ENCODE measurements at regions not wholly inside any gene's neighbourhood (a gene's known extent, or its start where the extent isn't known, plus 50 kb on each side); places are given as distances from the start of the nearest gene placed in this dataset.

- TF ChIP-seq KDM1A (IDR thresholded peaks at IDR 0.05; ENCODE audit: low read depth) (no peak), RARB (CRISPR knock-in tag; IDR thresholded peaks at IDR 0.05) (no peak)
- DNase-seq (ENCODE audit: low read depth in 1 of 2, low spot score in 1 of 2) (no peak), FAIRE-seq (no peak), ATAC-seq (no peak)
- ChIA-PET POLR2A (no interaction called here), CTCF (no interaction called here)
- Histone ChIP-seq H3K27ac (no peak overlapping the region), H3K4me3 (no peak overlapping the region), H3K4me1 (no peaks in the 10 kb centered on the region), H3K9me3 (no peaks in the 10 kb centered on the region), H3K4me2 (no peak overlapping the region)
- WGBS (ENCODE audit: missing lambda C conversion rate): 60% methylated on average over 1 of the region's 1 CpG
Observed at GRCh38 chr1:187249196-187249595, 420.4 kb downstream of the PLA2G4A start.

DNA sequence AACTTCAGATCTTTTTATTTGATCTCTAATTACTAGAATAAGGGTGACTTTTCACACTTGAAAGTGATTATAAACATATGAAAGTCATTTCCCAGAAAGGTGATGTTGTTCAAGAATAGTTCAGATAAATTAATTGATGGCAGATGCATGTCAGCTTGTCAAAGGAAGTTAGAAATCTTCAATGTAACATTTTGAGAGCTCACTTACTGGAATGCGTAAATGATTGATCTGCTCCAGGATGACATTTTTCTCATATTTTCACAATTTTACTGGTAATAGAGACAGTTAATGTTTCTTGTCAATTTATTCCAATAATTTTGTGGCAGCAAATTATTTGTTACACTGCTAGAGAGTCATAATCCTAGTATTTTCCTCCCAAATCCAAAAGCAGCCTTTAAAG, 424.2 kb downstream of the PLA2G4A start:
- 95% methylated on average over 1 of the region's 1 CpG for WGBS (ENCODE audit: missing lambda C conversion rate)
- POLR2A ChIA-PET: no interaction called here
- H3K27ac ChIP-seq: no peak overlapping the region
- no peaks in the 10 kb centered on the region for H3K9me3 ChIP-seq
- H3K4me3 ChIP-seq: no peak overlapping the region
- CTCF ChIA-PET: interaction anchor here (2.1 kb wide), 1 partner anchor 12 kb away, joined by 4 read pairs; no protein-coding TSS in a partner anchor
- no peak overlapping the region for H3K4me2 ChIP-seq
- no peak for TF ChIP-seq CBX8 (IDR thresholded peaks at IDR 0.05)
- TF ChIP-seq ZNF302 (CRISPR knock-in tag; IDR thresholded peaks at IDR 0.05): no peak
- no peak for TF ChIP-seq HOXB5 (CRISPR knock-in tag; IDR thresholded peaks at IDR 0.05)
- TF ChIP-seq HDAC2 (IDR thresholded peaks at IDR 0.05): no peak
- TF ChIP-seq ZSCAN20 (CRISPR knock-in tag; IDR thresholded peaks at IDR 0.05): no peak
- TF ChIP-seq NR3C1 (IDR thresholded peaks at IDR 0.05): no peak
- TF ChIP-seq EHMT2 (IDR thresholded peaks at IDR 0.05; ENCODE audit: low read depth): no peak
- no peak for TF ChIP-seq PHF8 (IDR thresholded peaks at IDR 0.05; ENCODE audit: borderline replicate concordance, low read depth)
- no peak for TF ChIP-seq HOXB13 (CRISPR knock-in tag; IDR thresholded peaks at IDR 0.05; ENCODE audit: low read depth)
- TF ChIP-seq MAFK (IDR thresholded peaks at IDR 0.05; ENCODE audit: partially characterized antibody): no peak
- ATAC-seq: no peak
- H3K4me1 ChIP-seq: no peaks in the 10 kb centered on the region
- DNase-seq (ENCODE audit: low read depth in 1 of 2, low spot score in 1 of 2): no peak
- FAIRE-seq: no peak

GRCh38 chr1:187257476-187257875, 428.7 kb downstream of the PLA2G4A start:
- ATAC-seq (no peak), FAIRE-seq (no peak), DNase-seq (ENCODE audit: low read depth in 1 of 2, low spot score in 1 of 2) (no peak)
- no peaks in the 10 kb centered on the region for H3K4me1 ChIP-seq
- H3K4me2 ChIP-seq: no peak overlapping the region
- H3K9me3 ChIP-seq: no peaks in the 10 kb centered on the region
- 51% methylated on average over 3 of the region's 3 CpGs for WGBS (ENCODE audit: missing lambda C conversion rate)
- H3K4me3 ChIP-seq: no peak overlapping the region
- H3K27ac ChIP-seq: no peak overlapping the region
- no peak for TF ChIP-seq RARB (CRISPR knock-in tag; IDR thresholded peaks at IDR 0.05)
- TF ChIP-seq EP300 (IDR thresholded peaks at IDR 0.05): no peak
- TF ChIP-seq KDM5A (IDR thresholded peaks at IDR 0.05): no peak
- TF ChIP-seq KDM1A (IDR thresholded peaks at IDR 0.05; ENCODE audit: low read depth): no peak
- TF ChIP-seq, protein P1, sequence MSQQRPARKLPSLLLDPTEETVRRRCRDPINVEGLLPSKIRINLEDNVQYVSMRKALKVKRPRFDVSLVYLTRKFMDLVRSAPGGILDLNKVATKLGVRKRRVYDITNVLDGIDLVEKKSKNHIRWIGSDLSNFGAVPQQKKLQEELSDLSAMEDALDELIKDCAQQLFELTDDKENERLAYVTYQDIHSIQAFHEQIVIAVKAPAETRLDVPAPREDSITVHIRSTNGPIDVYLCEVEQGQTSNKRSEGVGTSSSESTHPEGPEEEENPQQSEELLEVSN (IDR thresholded peaks at IDR 0.05; ENCODE audit: borderline replicate concordance, low read depth): no peak
- TF ChIP-seq, protein P2, sequence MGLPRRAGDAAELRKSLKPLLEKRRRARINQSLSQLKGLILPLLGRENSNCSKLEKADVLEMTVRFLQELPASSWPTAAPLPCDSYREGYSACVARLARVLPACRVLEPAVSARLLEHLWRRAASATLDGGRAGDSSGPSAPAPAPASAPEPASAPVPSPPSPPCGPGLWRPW (IDR thresholded peaks at IDR 0.05): no peak
- no peak for TF ChIP-seq GATA3 (IDR thresholded peaks at IDR 0.05; ENCODE audit: borderline replicate concordance)
- no peak for TF ChIP-seq BHLHE40 (IDR thresholded peaks at IDR 0.05; ENCODE audit: low read depth, low read length)
- no peak for TF ChIP-seq EHF (CRISPR knock-in tag; IDR thresholded peaks at IDR 0.05)
- TF ChIP-seq ZFP36 (IDR thresholded peaks at IDR 0.05; ENCODE audit: borderline replicate concordance, partially characterized antibody): no peak
- TF ChIP-seq EHMT2 (IDR thresholded peaks at IDR 0.05; ENCODE audit: low read depth): no peak
- TF ChIP-seq NR3C1 (IDR thresholded peaks at IDR 0.05): no peak
- TF ChIP-seq RAD21 (conservative IDR thresholded peaks at IDR 0.05 in 1 of 2, IDR thresholded peaks at IDR 0.05 in 1 of 2): no peak
- TF ChIP-seq POLR2AphosphoS2 (conservative IDR thresholded peaks at IDR 0.05; ENCODE audit: low read length): no peak
- TF ChIP-seq, protein P3, sequence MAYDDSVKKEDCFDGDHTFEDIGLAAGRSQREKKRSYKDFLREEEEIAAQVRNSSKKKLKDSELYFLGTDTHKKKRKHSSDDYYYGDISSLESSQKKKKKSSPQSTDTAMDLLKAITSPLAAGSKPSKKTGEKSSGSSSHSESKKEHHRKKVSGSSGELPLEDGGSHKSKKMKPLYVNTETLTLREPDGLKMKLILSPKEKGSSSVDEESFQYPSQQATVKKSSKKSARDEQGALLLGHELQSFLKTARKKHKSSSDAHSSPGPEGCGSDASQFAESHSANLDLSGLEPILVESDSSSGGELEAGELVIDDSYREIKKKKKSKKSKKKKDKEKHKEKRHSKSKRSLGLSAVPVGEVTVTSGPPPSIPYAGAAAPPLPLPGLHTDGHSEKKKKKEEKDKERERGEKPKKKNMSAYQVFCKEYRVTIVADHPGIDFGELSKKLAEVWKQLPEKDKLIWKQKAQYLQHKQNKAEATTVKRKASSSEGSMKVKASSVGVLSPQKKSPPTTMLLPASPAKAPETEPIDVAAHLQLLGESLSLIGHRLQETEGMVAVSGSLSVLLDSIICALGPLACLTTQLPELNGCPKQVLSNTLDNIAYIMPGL (CRISPR knock-in tag; IDR thresholded peaks at IDR 0.05; ENCODE audit: borderline replicate concordance): no peak
- ChIA-PET POLR2A (no interaction called here), CTCF (interaction anchor here (0.6 kb wide), 1 partner anchor 301 kb away, joined by 3 read pairs; no protein-coding TSS in a partner anchor)

Measured in A549 (cell line).